Left ventricle myocardium inferior (tissue), 1 donor: ENCODE measurements at regions not wholly inside any gene's neighbourhood (a gene's known extent, or its start where the extent isn't known, plus 50 kb on each side); places are given as distances from the start of the nearest gene placed in this dataset.
A peak's percentile ranks its signal among the peaks of the same experiment; 100 is the strongest.

Source experiments
- DNase-seq: peaks from one replicate; pipeline ENCODE4 v3.0.0-alpha.2; 2020
- H3K27ac ChIP-seq: fragments of 200-600 bp; replicated peaks from 2 replicates; pipeline ENCODE4 v1.8.0; 2021
- H3K27me3 ChIP-seq: fragments of 200-600 bp; 2 replicates; pipeline ENCODE4 v1.8.0; 2021; ENCODE audit warnings: low read depth
- H3K36me3 ChIP-seq: fragments of 200-600 bp; 2 replicates; pipeline ENCODE4 v1.8.0; 2021
- H3K4me1 ChIP-seq: fragments of 200-600 bp; 2 replicates; pipeline ENCODE4 v1.8.0; 2021
- H3K4me3 ChIP-seq: fragments of 200-600 bp; 2 replicates; pipeline ENCODE4 v1.8.0; 2021; ENCODE audit warnings: mild to moderate bottlenecking, moderate library complexity
- H3K9me3 ChIP-seq: fragments of 200-600 bp; replicated peaks from 2 replicates; pipeline ENCODE4 v1.8.0; 2021
- intact Hi-C: fragments of 100-400 bp; cut with micrococcal nuclease; formaldehyde crosslinking; loops from one replicate; pipeline ENCODE4 v1.11.0; 2022
- TF ChIP-seq, protein P1 (sequence below): fragments of 200-600 bp; IDR thresholded peaks from 2 replicates; pipeline ENCODE4 v1.8.0; 2021; ENCODE audit warnings: antibody characterized with exemption, mild to moderate bottlenecking, borderline replicate concordance
- donor health status: DM: no; HTN: yes; CAD: no; lungs with severe emphysema.

DNA sequence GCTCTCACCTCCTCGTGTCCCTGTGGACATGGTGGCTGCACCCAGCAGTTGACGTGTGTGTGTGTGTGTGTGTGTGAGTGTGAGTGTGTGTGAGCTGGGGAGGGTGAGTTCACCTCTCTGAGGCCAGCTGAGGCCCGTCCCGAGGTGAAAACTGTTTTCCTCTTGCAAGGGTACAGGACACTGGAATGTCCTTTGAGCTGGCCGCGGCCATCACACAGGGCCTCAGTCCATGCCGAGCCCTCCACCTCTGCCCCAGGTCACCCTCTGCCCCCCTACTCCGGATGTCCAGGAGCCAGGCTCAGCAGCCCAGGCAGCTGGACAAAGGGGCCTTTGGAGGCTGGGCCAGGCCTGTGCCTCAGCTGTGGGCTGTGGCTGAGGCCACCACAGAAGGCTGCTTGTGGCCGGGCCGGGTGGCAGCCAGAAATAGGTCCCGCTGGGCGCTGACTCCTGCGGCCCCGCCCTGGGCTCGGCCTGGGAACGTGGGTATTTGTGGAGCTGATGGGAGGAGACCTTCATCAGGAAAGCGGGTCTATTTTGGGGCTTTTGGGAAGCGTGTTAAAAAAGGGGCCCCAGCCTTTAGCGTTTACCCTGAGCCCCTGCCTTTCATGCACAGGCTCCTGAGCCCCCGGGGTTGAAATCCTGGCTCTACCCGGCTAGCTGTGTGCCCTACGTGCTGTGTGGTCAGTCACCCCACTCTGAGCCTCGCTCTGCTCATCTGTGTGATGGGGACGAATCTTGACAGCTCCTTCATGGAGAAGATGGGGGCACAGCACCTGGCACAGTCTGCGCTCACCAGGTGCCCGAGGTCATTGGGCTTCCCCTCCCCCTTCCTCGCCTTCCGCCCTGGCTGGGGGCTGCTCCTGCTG, 75.1 kb upstream of the IER5L start:
- intact Hi-C loops = no loop called here
- peak; percentile 44 for DNase-seq
- no peaks in the 10 kb centered on the region for H3K9me3 ChIP-seq
- TF ChIP-seq, protein P1, sequence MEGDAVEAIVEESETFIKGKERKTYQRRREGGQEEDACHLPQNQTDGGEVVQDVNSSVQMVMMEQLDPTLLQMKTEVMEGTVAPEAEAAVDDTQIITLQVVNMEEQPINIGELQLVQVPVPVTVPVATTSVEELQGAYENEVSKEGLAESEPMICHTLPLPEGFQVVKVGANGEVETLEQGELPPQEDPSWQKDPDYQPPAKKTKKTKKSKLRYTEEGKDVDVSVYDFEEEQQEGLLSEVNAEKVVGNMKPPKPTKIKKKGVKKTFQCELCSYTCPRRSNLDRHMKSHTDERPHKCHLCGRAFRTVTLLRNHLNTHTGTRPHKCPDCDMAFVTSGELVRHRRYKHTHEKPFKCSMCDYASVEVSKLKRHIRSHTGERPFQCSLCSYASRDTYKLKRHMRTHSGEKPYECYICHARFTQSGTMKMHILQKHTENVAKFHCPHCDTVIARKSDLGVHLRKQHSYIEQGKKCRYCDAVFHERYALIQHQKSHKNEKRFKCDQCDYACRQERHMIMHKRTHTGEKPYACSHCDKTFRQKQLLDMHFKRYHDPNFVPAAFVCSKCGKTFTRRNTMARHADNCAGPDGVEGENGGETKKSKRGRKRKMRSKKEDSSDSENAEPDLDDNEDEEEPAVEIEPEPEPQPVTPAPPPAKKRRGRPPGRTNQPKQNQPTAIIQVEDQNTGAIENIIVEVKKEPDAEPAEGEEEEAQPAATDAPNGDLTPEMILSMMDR = no peak
- no peaks in the 10 kb centered on the region for H3K36me3 ChIP-seq
- H3K27ac ChIP-seq = peak overlapping the region; percentile 91
- peaks cover 2% of the 10 kb centered on the region for H3K27me3 ChIP-seq
- peaks cover 26% of the 10 kb centered on the region for H3K4me1 ChIP-seq
- peak overlapping the region; percentile 51 for H3K4me3 ChIP-seq

DNA sequence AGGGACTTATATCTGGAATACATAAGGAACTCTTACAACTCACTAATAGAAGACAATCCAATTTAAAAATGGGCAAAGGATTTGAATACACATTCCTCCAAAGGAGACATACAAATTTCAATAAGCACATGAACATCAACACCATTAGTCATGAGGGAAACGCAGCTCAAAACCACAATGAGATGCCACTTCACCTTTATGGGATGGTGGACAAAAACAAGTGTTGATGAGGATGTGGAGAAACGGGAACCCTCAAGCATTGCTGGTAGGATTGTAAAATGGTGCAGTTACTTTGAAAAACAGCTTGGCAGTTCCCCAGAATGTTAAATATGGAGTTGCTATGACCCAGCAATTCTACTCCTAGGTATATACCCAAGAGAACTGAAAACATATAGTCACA, 72.7 kb upstream of the IER5L start:
- H3K36me3 ChIP-seq = no peaks in the 10 kb centered on the region
- no peak for DNase-seq
- H3K9me3 ChIP-seq = no peaks in the 10 kb centered on the region
- no peaks in the 10 kb centered on the region for H3K27me3 ChIP-seq
- H3K4me3 ChIP-seq = no peak overlapping the region
- H3K4me1 ChIP-seq = peaks cover 21% of the 10 kb centered on the region
- intact Hi-C loops = no loop called here
- TF ChIP-seq, protein P1 = no peak
- H3K27ac ChIP-seq = no peak overlapping the region

DNA sequence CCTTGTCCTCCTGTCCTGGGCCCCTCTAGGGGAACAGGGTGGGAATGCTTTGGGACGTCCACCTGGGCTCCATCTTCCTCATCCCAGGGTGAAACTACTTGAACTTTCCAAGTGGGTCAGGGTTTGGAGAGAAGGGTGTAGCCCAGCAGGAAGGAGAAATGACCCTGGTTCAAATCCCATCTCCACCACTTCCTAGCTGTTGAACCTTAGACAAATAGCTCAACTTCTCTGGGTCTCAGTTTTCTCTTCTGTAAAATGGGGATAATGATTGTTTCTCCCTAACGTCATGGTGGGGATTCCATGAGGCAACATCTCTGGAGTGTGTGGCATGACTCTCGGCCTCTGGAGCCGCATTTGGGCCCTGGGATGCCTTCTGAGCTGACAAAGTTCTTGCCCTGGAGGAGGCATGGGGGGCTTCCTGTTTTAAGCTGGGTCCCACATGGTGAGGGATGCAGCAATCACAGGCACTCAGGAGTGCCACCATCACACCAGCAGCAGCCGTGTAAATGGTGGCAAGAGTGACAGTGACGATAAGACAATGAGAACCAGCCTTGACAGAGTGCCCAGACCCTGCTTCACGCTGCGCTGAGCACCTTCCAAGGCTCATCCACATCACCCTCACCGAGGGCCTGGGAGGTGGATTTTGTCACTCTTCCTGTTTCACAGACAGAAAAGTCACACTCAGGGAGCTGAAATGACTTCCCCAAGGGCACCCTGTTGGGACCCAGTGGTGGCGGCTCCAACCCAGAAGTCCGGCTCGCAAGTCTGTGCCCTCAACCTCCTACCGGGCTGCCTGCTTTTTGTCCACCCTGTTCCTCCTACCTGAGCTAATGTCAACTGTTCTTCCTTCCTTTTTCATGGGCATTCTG, 69.5 kb upstream of the IER5L start:
- Histone ChIP-seq H3K9me3 (no peaks in the 10 kb centered on the region), H3K4me1 (no peaks in the 10 kb centered on the region), H3K27ac (no peak overlapping the region), H3K36me3 (no peaks in the 10 kb centered on the region), H3K27me3 (no peaks in the 10 kb centered on the region), H3K4me3 (no peak overlapping the region)
- TF ChIP-seq, protein P1 = no peak
- peak; percentile 8 for DNase-seq
- intact Hi-C loops = no loop called here

DNA sequence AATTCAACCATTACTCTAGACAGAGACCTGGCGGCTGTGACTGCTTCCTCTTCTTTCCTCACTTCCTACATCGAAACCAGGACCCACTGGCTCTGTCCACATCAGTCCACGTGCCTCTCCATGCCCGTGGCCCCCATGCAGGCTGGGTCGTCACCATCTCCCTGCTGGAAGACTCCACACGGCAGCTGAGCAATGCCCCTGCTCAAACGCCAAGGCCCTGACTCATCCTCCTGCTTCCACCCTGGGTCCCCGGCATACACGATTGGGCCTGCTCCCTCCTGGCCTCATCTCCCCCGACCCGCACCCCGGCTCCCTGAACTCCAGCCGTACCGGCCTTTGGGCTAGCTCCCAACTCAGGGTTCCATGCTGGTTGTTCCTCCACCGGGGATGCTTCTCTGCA, 67.2 kb upstream of the IER5L start:
- Histone ChIP-seq H3K27me3 (no peaks in the 10 kb centered on the region), H3K9me3 (no peaks in the 10 kb centered on the region), H3K4me1 (no peaks in the 10 kb centered on the region), H3K27ac (no peak overlapping the region), H3K36me3 (no peaks in the 10 kb centered on the region), H3K4me3 (no peak overlapping the region)
- DNase-seq = peak; percentile 13
- TF ChIP-seq, protein P1 = no peak
- intact Hi-C loops = no loop called here

DNA sequence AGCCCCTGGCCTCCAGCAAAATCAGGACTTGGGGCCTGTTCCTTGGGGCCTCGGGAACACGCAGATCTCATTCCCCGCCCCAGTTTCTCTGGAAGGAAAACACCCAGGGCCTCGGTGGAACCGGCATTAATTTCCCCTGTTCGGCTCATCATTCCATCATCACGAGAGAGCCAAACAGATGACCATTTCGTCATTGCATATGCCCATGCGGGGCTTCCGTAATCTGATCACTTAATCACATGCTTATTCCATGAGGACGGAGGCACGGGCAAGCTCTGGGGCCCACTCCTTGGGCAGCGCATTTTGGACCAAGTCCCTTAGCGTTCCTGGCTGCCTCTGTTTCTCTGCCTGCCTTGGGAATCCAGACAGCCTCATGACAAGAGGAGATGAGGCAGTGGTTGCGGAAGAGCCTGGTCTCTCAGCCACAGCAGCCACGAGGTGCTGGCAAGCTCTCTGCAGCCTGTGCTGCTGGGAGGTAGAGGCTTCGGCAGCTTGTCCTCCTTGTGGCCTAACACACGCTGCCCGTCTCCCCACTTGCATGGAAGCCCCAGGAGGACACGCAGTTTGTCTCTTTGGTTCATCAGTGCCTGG, 65.0 kb upstream of the IER5L start:
- TF ChIP-seq, protein P1 = no peak
- Histone ChIP-seq H3K9me3 (no peaks in the 10 kb centered on the region), H3K36me3 (no peaks in the 10 kb centered on the region), H3K4me3 (no peak overlapping the region), H3K4me1 (no peaks in the 10 kb centered on the region), H3K27me3 (no peaks in the 10 kb centered on the region), H3K27ac (no peak overlapping the region)
- DNase-seq = peak; percentile 21
- intact Hi-C loops = no loop called here
